WTC11 (cell line): ENCODE measurements at regions not wholly inside any gene's neighbourhood (a gene's known extent, or its start where the extent isn't known, plus 50 kb on each side); places are given as distances from the start of the nearest gene placed in this dataset.
A peak's percentile ranks its signal among the peaks of the same experiment; 100 is the strongest.
"Not testable (repeated sequence)": the region's sequence is repeated elsewhere in the genome, so short reads cannot be mapped to it uniquely, and the experiment has no call there.

ENCODE experiments used
- ATAC-seq: fragments of 200-7000 bp; cut with Tn5 transposase; 2 replicates; pipeline ENCODE4 v1.10.0; 2021; ENCODE audit warnings: mild to moderate bottlenecking, moderate library complexity
- CTCF ChIA-PET: fragments of 300-600 bp; sonication (Branson Sonifier 250); formaldehyde crosslinking; loops from one replicate; lab custom pipeline; 2021; ENCODE audit warnings: antibody characterized with exemption; lab: Charles Lee
- POLR2A ChIA-PET: fragments of 350-600 bp; sonication (Branson Sonifier 250); formaldehyde crosslinking; loops from one replicate; lab custom pipeline; 2021; ENCODE audit warnings: antibody characterized with exemption; lab: Charles Lee
- DNase-seq: peaks from one replicate; pipeline ENCODE4 v3.0.0; 2021; ENCODE audit warnings: low spot score
- H3K27ac Mint-ChIP-seq: 2 replicates; pipeline ENCODE4 v1.8.0; 2021; ENCODE audit warnings: mixed read lengths
- H3K27me3 Mint-ChIP-seq: 2 replicates; pipeline ENCODE4 v1.8.0; 2021; ENCODE audit warnings: low read depth, mild to moderate bottlenecking, moderate library complexity, mixed read lengths
- H3K36me3 Mint-ChIP-seq: 2 replicates; pipeline ENCODE4 v1.8.0; 2021; ENCODE audit warnings: mixed read lengths
- H3K4me1 Mint-ChIP-seq: 2 replicates; pipeline ENCODE4 v1.8.0; 2022; ENCODE audit warnings: mixed read lengths
- H3K4me3 Mint-ChIP-seq: 2 replicates; pipeline ENCODE4 v1.8.0; 2021; ENCODE audit warnings: mild to moderate bottlenecking, moderate library complexity, mixed read lengths
- H3K9me3 Mint-ChIP-seq: 2 replicates; pipeline ENCODE4 v1.8.0; 2021; ENCODE audit warnings: mixed read lengths
- ATF6 ChIP-seq: sonication (generic); formaldehyde crosslinking; IDR thresholded peaks from 2 replicates; pipeline ENCODE4 v1.8.1; 2023; ENCODE audit warnings: mild to moderate bottlenecking, missing genetic modification reagents
- CDX4 ChIP-seq: fragments of 250-450 bp; sonication (Bioruptor Pico); IDR thresholded peaks from 2 replicates; pipeline ENCODE4 v1.9.0; 2021; ENCODE audit warnings: moderate library complexity, mild to moderate bottlenecking, inconsistent platforms, borderline replicate concordance
- ERG ChIP-seq: fragments of 250-450 bp; sonication (Bioruptor Pico); IDR thresholded peaks from 2 replicates; pipeline ENCODE4 v1.8.0; 2021; ENCODE audit warnings: mild to moderate bottlenecking
- FOXK1 ChIP-seq: sonication (generic); formaldehyde crosslinking; IDR thresholded peaks from 2 replicates; pipeline ENCODE4 v1.8.0; 2022; ENCODE audit warnings: mild to moderate bottlenecking, moderate library complexity, missing genetic modification reagents
- JAZF1 ChIP-seq: fragments of 250-450 bp; sonication (Bioruptor Pico); IDR thresholded peaks from 2 replicates; pipeline ENCODE4 v1.9.0; 2021; ENCODE audit warnings: moderate library complexity, mild to moderate bottlenecking, inconsistent platforms
- MLX ChIP-seq: sonication (generic); formaldehyde crosslinking; IDR thresholded peaks from 2 replicates; pipeline ENCODE4 v1.8.1; 2023; ENCODE audit warnings: mild to moderate bottlenecking, missing genetic modification reagents, moderate library complexity
- NFYB ChIP-seq: sonication (generic); formaldehyde crosslinking; conservative IDR thresholded peaks from 2 replicates; pipeline ENCODE4 v1.8.0; 2022; ENCODE audit warnings: low read depth, missing genetic modification reagents
- NR1H2 ChIP-seq: sonication (generic); formaldehyde crosslinking; IDR thresholded peaks from 2 replicates; pipeline ENCODE4 v1.9.0; 2021; ENCODE audit warnings: mild to moderate bottlenecking, moderate library complexity, missing genetic modification reagents
- TEAD1 ChIP-seq: sonication (generic); formaldehyde crosslinking; IDR thresholded peaks from 2 replicates; pipeline ENCODE4 v1.8.0; 2022; ENCODE audit warnings: mild to moderate bottlenecking, missing genetic modification reagents
- ZNF263 ChIP-seq: sonication (generic); formaldehyde crosslinking; IDR thresholded peaks from 2 replicates; pipeline ENCODE4 v1.8.1; 2022; ENCODE audit warnings: low read depth, mild to moderate bottlenecking, moderate library complexity, missing genetic modification reagents
- ZNF532 ChIP-seq: fragments of 250-450 bp; sonication (Bioruptor Pico); IDR thresholded peaks from 2 replicates; pipeline ENCODE4 v1.9.0; 2021; ENCODE audit warnings: mild to moderate bottlenecking, borderline replicate concordance
- ZSCAN18 ChIP-seq: fragments of 250-450 bp; sonication (Bioruptor Pico); IDR thresholded peaks from 2 replicates; pipeline ENCODE4 v2.1.2; 2022; ENCODE audit warnings: mild to moderate bottlenecking, moderate library complexity

- Mint-ChIP-seq H3K9me3 (peaks cover 6% of the 10 kb centered on the region; the same call in 1 of the 2 replicates), H3K4me3 (no peak overlapping the region), H3K27ac (no peak overlapping the region), H3K36me3 (no peaks in the 10 kb centered on the region), H3K4me1 (peaks cover 17% of the 10 kb centered on the region), H3K27me3 (no peaks in the 10 kb centered on the region)
- ChIA-PET CTCF (no interaction called here), POLR2A (interaction anchor here (0.6 to 0.8 kb wide), 2 partner anchors 13 to 1827 kb away, joined by 4 to 6 read pairs; no protein-coding TSS in a partner anchor)
- TF ChIP-seq TEAD1, result no peak
- TF ChIP-seq FOXK1 (CRISPR knock-in tag), result no peak
- TF ChIP-seq NR1H2 (CRISPR knock-in tag), result no peak
- TF ChIP-seq ZSCAN18, result no peak
- DNase-seq (no peak), ATAC-seq (no peak)
Measured at GRCh38 chr10:21369697-21370096, 155.8 kb downstream of the SKIDA1 start.

GRCh38 chr10:21368728-21369425, 156.6 kb downstream of the SKIDA1 start:
- ATAC-seq, result no peak
- DNase-seq, result no peak
- ChIA-PET POLR2A (interaction anchor here (0.8 kb wide), 1 partner anchor 12 kb away, joined by 4 read pairs; no protein-coding TSS in a partner anchor), CTCF (no interaction called here)
- peaks cover 6% of the 10 kb centered on the region; the same call in 1 of the 2 replicates for H3K9me3 Mint-ChIP-seq
- no peaks in the 10 kb centered on the region for H3K36me3 Mint-ChIP-seq
- H3K27ac Mint-ChIP-seq, result 0 out of 2 replicates have a peak overlapping the region, but pooled peaks have one; percentile 1
- H3K27me3 Mint-ChIP-seq, result no peaks in the 10 kb centered on the region
- H3K4me1 Mint-ChIP-seq, result peaks cover 25% of the 10 kb centered on the region
- no peak overlapping the region for H3K4me3 Mint-ChIP-seq
- TF ChIP-seq CDX4 (CRISPR knock-in tag) (no peak), JAZF1 (CRISPR knock-in tag) (no peak), ATF6 (CRISPR knock-in tag) (no peak), ZNF263 (CRISPR knock-in tag) (no peak)

GRCh38 chr10:21368022-21368582, 157.4 kb downstream of the SKIDA1 start:
- H3K4me1 Mint-ChIP-seq, result peaks cover 31% of the 10 kb centered on the region
- TF ChIP-seq FOXK1 (CRISPR knock-in tag), result no peak
- no peak for TF ChIP-seq ERG (CRISPR knock-in tag)
- TF ChIP-seq MLX (CRISPR knock-in tag), result no peak
- TF ChIP-seq ZNF532 (CRISPR knock-in tag), result no peak
- 0 out of 2 replicates have a peak, but pooled peaks have one; percentile 28 for TF ChIP-seq NFYB (CRISPR knock-in tag)
- no peak overlapping the region for H3K4me3 Mint-ChIP-seq
- DNase-seq (no peak), ATAC-seq (no peak)
- peaks cover 6% of the 10 kb centered on the region; the same call in 1 of the 2 replicates for H3K9me3 Mint-ChIP-seq
- H3K27ac Mint-ChIP-seq, result peak overlapping the region; percentile 44
- H3K36me3 Mint-ChIP-seq, result no peaks in the 10 kb centered on the region
- ChIA-PET POLR2A (no interaction called here), CTCF (no interaction called here)
- no peaks in the 10 kb centered on the region for H3K27me3 Mint-ChIP-seq

- ATAC-seq, H3K27ac Mint-ChIP-seq: not testable (repeated sequence)
Measured at GRCh38 chr10:21366108-21366507, 159.4 kb downstream of the SKIDA1 start.

More at GRCh38 chr10:21366108-21366507, 159.4 kb downstream of the SKIDA1 start:
- CTCF ChIA-PET, DNase-seq, H3K36me3 Mint-ChIP-seq, POLR2A ChIA-PET, H3K4me3 Mint-ChIP-seq, H3K9me3 Mint-ChIP-seq, H3K27me3 Mint-ChIP-seq: not testable (repeated sequence)
- H3K4me1 Mint-ChIP-seq, result peaks cover 36% of the 10 kb centered on the region
